Hepatic stellate cell (primary cell): ENCODE measurements at regions not wholly inside any gene's neighbourhood (a gene's known extent, or its start where the extent isn't known, plus 50 kb on each side); places are given as distances from the start of the nearest gene placed in this dataset.
"Not testable (repeated sequence)": the region's sequence is repeated elsewhere in the genome, so short reads cannot be mapped to it uniquely, and the experiment has no call there.

Experiments
- DNase-seq: peaks from one replicate; pipeline ENCODE4 v3.0.0; 2011; ENCODE audit warnings: low spot score

DNA sequence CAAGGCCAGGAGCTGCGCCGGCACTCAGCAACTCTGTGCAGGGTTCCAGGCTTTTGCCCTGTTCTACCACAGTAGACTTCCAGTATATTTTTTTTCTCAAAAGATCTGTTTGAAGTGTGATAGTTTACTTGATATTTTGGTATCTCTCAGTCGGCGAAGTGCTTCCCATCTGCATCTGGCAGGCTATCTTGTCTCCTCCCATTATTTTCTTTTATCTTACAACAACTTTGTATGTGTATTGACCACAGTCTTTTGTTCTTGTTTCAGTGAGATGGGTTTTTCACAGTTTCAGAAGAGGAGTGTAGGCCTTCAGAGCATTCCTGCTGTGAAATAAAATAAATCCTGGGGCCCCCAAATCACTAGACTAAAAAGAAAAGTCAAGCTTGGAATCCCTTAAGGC lies 292.9 kb downstream of the PTGER3 start:
- DNase-seq = no peak

DNA sequence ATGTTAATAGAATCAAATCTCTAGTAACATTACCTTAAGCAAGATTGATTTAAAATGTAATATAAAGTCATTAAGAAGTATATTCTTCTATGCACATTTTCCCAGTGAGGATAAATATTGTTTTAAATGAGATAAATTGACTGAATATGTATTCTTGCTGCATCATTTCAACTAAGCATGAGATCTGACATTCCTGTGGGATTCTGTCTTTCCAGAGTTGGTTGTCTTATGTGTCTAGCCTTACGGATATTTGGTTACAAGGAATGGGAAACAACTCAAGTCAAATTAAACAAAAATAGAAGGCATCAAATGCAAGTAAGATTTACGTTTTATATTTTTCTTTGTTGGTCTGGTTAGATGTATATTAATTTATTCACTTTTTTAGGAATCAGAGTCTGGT lies 287.5 kb downstream of the PTGER3 start:
- peak; percentile 17 for DNase-seq

- DNase-seq = no peak
These were observed 285.2 kb downstream of the PTGER3 start for GRCh38 chr1:70762386-70762785.

- no peak for DNase-seq
These were observed 282.9 kb downstream of the PTGER3 start for GRCh38 chr1:70764747-70765146.

- DNase-seq = peak; percentile 46
These were observed 280.2 kb downstream of the PTGER3 start for GRCh38 chr1:70767377-70767776.

DNA sequence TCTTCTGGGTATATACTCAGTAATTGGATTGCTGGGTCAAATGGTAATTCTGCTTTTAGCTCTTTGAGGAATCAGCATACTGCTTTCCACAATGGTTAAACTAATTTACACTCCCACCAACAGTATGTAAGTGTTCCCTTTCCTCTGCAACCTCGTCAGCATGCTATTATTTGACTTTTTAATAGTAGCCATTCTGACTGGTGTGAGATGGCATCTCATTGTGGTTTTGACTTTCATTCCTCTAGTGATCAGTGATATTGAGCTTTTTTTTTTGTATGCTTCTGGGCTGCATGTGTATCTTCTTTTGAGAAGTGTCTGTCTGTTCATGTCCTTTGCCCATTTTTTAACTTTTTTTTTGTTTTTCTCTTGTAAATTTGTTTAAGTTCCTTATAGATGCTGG lies 279.4 kb downstream of the PTGER3 start:
- DNase-seq = no peak

GRCh38 chr1:70778056-70778762 lies 269.4 kb downstream of the PTGER3 start:
- DNase-seq = no peak

DNA sequence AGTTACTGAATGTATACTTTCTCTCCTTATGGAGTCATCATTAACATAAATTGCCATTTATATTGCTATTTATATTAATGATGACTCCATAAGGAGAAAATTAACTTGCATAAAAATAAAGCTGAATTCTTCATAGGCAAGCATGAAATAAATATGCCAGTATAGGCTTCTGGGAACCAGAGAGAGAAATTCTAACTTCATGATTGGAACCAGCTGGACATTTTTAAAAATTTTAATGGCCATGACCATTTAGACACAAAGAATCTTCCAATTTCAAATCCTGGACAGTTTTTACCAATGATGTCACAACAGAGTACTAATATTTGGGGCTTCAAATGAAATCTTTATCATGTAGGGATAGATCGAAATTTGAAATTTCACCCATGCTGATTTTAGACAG lies 268.7 kb downstream of the PTGER3 start:
- no peak for DNase-seq

GRCh38 chr1:70779571-70779970 lies 268.0 kb downstream of the PTGER3 start:
- DNase-seq = peak; percentile 37

- DNase-seq = no peak
These were observed 262.3 kb downstream of the PTGER3 start for GRCh38 chr1:70785287-70785686.

DNA sequence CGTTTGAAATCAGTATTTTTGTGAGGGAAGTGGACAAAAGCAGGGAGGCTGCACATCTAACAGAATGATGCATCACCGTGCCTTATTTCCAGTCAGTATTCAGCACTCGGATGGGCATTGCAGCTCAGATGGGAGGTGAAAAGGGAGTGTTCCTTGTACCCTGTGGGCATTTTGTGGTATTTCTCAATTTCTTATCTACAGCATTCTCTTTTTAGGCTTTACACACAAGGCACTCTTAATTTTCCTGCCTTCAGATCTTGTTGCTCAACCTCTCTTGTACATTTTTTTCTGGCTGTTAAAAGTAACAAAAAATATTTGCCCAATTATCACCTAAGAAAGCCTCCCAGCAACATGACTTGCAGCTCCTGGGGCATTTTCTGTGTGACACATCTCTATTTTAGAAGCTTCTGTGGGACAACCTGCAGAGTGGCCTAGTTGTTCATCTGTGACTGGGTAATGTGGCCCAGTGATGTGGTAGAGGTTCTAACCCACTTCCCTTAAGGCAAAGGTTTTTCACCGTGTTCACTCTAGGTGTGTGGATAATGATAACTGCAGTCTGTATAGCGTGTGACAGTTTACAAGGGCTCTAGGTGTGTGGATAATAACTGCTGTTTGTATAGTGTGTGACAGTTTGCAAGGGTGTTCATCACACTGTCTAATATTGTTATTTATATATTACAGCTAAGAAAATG lies 257.2 kb downstream of the PTGER3 start:
- no peak for DNase-seq

- DNase-seq = not testable (repeated sequence)
These were observed 252.6 kb downstream of the PTGER3 start for GRCh38 chr1:70795064-70795463.

DNA sequence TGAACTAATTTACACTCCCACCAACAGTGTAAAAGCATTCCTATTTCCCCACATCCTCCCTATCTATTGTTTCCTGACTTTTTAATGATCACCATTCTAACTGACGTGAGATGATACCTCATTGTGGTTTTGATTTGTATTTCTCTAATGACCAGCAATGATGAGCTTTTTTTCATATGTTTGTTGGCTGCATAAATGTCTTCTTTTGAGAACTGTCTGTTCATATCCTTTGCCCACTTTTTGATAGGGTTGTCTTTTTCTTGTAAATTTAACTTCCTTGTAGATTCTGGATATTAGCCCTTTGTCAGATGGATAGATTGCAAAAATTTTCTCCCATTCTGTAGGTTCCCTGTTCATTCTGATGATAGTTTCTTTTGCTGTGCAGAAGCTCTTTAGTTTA lies 251.3 kb downstream of the PTGER3 start:
- DNase-seq = not testable (repeated sequence)

- not testable (repeated sequence) for DNase-seq
These were observed 245.0 kb downstream of the PTGER3 start for GRCh38 chr1:70802625-70803024.

GRCh38 chr1:70805641-70806040 lies 242.0 kb downstream of the PTGER3 start:
- no peak for DNase-seq

DNA sequence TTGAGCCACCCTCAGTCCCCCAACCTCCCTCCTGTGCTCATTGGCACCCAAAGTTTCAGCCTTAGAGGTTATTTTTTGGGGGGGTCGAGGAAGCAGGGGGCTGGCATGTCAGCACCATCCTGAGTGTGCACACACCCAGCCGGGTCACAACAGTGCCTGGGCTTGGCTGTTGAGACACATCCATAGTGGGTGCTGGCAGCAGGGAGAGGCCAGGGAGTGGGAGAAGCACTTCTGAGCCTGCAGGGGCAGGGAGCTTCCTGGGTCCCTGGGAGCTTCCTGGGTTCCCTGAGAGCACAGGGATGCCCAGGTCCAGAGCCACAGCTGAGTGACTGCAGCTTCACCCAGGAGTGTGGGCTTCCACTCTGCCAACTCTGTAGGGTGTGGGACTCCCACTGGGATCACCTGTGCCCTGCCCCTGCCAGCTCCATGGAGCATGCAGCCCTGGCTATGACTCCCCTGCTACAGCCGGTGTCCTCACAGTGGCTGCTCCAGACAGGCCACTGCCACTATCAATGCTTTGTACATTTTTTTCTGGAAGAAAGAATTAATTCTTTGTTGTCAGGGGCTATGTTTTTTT lies 240.4 kb downstream of the PTGER3 start:
- DNase-seq = no peak

DNA sequence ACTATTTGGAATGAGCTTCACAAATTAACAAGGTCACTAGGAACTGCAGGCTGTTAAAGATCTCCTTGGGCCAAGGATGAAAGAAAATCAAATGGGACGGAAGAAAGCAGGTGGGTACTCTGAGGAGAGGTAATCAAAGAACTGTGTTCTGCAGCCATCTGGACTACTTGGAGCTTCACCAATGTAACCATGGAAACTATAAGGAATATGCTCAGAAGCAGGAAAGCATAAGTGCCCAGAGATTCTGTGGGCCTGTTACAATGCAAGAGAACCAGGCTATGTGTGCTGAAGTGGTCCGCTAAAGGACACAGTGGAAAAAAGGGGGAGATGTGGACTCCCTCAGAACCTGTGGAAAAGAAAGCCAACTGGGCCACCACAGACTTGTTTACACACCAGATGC lies 238.5 kb downstream of the PTGER3 start:
- DNase-seq = no peak

DNA sequence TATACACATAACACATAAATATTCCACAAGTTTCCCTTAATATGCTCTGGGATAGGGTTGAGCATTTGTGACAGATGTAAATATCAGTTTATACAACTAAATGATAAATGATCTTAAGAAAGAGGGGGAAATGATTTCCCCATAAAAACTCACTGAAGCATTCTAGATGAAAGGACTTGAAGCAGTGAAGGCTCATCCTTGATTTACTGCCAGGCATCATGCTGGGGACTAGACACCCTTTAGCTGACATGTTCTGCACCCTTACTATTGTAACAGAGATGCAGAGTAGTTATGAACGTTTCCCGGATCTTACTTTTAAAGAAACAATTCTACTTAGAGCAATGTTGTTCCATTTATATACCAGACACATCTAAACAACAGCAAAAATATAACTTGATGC lies 235.8 kb downstream of the PTGER3 start:
- DNase-seq = no peak

DNA sequence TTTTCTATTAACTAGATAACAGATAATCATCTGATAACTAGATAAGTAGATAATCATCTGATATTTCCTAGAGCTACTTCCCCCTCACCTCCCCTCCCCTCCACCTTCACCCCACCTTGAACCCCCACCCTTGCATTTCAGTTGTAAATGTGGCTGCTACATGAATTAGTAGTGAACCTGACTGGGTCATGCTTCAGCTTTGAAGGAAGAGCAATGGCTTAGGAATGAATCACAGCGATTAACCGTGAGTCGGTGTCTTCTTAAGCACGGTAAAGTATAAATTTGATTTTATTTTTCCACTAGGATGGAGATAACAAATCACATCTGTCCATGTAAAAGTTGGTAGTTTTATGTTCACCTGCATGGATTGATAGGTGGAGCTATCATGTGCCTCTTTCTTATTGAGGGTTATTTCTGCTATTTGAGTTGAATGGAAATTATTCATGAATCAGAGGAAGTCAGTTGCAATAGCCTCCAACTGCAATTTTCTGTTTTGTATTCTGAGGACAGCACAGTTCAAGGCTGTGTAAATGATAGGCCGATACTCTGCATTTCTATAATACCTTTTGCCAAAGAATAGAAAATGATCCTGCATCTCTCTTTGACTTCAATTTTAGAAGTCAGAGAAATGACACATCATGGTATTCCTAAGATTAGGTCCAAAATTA lies 235.0 kb downstream of the PTGER3 start:
- DNase-seq = no peak

DNA sequence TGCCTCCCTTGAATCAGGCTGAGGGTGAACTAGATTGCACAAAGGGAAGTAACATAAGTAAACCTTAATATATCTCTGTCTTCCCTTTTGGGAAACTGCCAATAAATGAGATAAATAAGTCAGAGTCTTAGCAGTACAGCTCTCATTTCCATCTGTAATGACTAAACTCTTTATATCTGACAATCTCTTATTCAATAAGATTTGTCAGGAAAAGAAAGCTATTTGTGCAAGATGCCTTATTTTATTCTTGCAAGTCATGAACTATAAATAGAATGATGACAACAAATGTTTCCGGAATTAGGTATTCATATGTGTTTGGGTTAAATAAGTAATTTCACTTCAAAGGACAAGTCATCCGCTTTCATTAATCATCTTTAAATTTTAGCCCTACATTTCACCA lies 229.2 kb downstream of the PTGER3 start:
- DNase-seq = peak; percentile 17

GRCh38 chr1:70819231-70819630 lies 228.4 kb downstream of the PTGER3 start:
- no peak for DNase-seq

- DNase-seq = no peak
These were observed 227.8 kb downstream of the PTGER3 start for GRCh38 chr1:70819785-70820184.

DNA sequence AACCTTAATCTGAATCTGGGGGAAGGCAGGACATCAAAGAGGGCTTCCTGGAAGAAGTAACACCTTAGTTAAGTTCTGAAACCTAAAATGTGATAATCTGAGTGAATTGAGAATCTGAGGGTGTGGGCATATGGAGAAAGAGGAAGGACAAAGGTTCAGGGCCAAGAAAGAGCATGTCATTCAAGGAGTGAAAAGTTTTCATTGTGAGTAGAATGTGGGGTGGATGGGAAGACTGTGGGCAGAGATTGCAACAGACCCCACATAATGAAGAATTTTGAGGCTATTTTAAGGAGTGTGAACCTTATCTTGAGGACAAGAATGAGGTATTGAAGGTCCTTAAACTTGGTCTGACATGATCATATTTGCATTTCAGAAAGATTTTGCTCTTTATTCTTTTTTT lies 227.2 kb downstream of the PTGER3 start:
- DNase-seq = no peak
